ENCODE measurements at regions not wholly inside any gene's neighbourhood (a gene's known extent, or its start where the extent isn't known, plus 50 kb on each side); places are given as distances from the start of the nearest gene placed in this dataset.

DNA sequence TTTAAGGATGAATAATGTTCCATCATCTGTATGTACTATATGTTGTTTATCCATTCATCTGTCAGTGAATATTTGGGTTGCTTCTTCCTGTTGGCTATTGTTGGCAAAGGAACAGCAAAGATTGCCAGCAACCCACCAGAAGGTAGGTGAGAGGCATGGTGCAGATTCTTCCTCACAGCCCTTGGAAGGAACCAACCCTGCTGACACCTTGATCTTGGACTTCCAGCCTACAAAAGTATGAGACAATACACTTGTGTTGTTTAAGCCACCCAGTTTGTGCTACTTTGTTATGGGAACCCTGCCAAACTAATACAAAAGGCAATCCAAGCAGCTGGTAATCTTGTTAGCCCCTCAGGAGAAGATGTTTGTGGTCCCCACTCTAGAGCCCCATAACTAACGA, 122.0 kb downstream of the CARTPT start:
- FAIRE-seq, result no peak
- no peak for DNase-seq (ENCODE audit: insufficient read length)
- TF ChIP-seq POLR2A (IDR thresholded peaks at IDR 0.05; ENCODE audit: low read depth, low read length) (no peak), TAF1 (IDR thresholded peaks at IDR 0.05; ENCODE audit: borderline replicate concordance, low read depth, low read length) (no peak), POLR2AphosphoS5 (IDR thresholded peaks at IDR 0.05; ENCODE audit: low read depth, low read length) (no peak)

GRCh38 chr5:71843111-71843510, 124.0 kb downstream of the CARTPT start:
- FAIRE-seq (no peak), DNase-seq (ENCODE audit: insufficient read length) (no peak)
- TF ChIP-seq POLR2AphosphoS5 (IDR thresholded peaks at IDR 0.05; ENCODE audit: low read depth, low read length) (no peak), POLR2A (IDR thresholded peaks at IDR 0.05; ENCODE audit: low read depth, low read length) (no peak), TAF1 (IDR thresholded peaks at IDR 0.05; ENCODE audit: borderline replicate concordance, low read depth, low read length) (no peak)

GRCh38 chr5:71844862-71845261, 125.8 kb downstream of the CARTPT start:
- DNase-seq (ENCODE audit: insufficient read length) (no peak), FAIRE-seq (no peak)
- no peak for TF ChIP-seq TAF1 (IDR thresholded peaks at IDR 0.05; ENCODE audit: borderline replicate concordance, low read depth, low read length)
- TF ChIP-seq POLR2A (IDR thresholded peaks at IDR 0.05; ENCODE audit: low read depth, low read length), result no peak
- TF ChIP-seq POLR2AphosphoS5 (IDR thresholded peaks at IDR 0.05; ENCODE audit: low read depth, low read length), result no peak

- no peak for DNase-seq (ENCODE audit: insufficient read length)
- no peak for TF ChIP-seq TAF1 (IDR thresholded peaks at IDR 0.05; ENCODE audit: borderline replicate concordance, low read depth, low read length)
- no peak for TF ChIP-seq POLR2A (IDR thresholded peaks at IDR 0.05; ENCODE audit: low read depth, low read length)
- TF ChIP-seq POLR2AphosphoS5 (IDR thresholded peaks at IDR 0.05; ENCODE audit: low read depth, low read length), result no peak
- FAIRE-seq, result no peak
These were observed 140.4 kb downstream of the CARTPT start for GRCh38 chr5:71859515-71859914.

GRCh38 chr5:71860048-71860447, 141.0 kb downstream of the CARTPT start:
- TF ChIP-seq TAF1 (IDR thresholded peaks at IDR 0.05; ENCODE audit: borderline replicate concordance, low read depth, low read length) (no peak), POLR2A (IDR thresholded peaks at IDR 0.05; ENCODE audit: low read depth, low read length) (no peak), POLR2AphosphoS5 (IDR thresholded peaks at IDR 0.05; ENCODE audit: low read depth, low read length) (no peak)
- FAIRE-seq, result no peak

DNA sequence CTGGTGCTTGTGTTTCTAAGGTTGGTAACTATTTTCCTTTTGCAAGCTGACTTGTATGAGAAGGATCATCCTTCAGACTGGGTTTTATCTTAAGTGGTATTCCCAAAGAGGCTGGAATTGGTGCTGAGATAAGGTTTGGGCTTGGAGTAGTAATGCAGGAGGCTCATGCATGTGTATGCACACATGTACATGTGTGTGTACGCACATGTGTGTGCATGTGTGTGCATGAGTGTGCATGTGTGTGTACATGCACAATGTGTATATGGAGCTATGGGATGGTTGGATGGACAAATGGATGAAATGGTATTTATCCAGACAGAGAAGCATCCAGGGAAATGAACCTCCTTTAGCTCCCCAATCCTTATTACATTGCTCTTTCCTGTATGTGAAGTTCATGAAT, 142.6 kb downstream of the CARTPT start:
- FAIRE-seq (no peak), DNase-seq (ENCODE audit: insufficient read length) (no peak)

More at GRCh38 chr5:71860048-71860447, 141.0 kb downstream of the CARTPT start:
- no peak for DNase-seq (ENCODE audit: insufficient read length)

DNA sequence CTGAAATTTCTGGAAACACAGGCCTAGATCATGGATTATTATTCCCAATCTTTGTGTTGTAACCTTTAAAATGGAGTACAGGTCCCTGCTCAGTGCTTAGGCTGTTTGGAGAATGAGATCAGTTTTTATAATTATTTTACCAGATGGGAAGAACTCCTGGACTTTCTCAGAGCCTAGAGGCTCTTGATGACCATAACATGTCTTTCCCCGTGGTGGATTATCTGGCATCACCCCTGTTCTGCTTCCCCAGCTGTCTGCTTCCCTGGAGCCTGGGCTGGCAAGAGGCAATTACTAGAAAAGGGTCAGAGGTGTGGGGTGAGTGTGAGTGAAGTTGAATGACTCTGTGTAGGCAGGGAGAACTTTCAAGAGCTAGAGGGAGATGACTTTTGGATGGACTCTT, 143.0 kb downstream of the CARTPT start:
- DNase-seq (ENCODE audit: insufficient read length) (no peak), FAIRE-seq (no peak)
- TF ChIP-seq TAF1 (IDR thresholded peaks at IDR 0.05; ENCODE audit: borderline replicate concordance, low read depth, low read length) (no peak), POLR2AphosphoS5 (IDR thresholded peaks at IDR 0.05; ENCODE audit: low read depth, low read length) (no peak), POLR2A (IDR thresholded peaks at IDR 0.05; ENCODE audit: low read depth, low read length) (no peak)

More for the DNA sequence above, 142.6 kb downstream of the CARTPT start:
- no peak for TF ChIP-seq POLR2A (IDR thresholded peaks at IDR 0.05; ENCODE audit: low read depth, low read length)
- TF ChIP-seq TAF1 (IDR thresholded peaks at IDR 0.05; ENCODE audit: borderline replicate concordance, low read depth, low read length), result no peak
- no peak for TF ChIP-seq POLR2AphosphoS5 (IDR thresholded peaks at IDR 0.05; ENCODE audit: low read depth, low read length)

DNA sequence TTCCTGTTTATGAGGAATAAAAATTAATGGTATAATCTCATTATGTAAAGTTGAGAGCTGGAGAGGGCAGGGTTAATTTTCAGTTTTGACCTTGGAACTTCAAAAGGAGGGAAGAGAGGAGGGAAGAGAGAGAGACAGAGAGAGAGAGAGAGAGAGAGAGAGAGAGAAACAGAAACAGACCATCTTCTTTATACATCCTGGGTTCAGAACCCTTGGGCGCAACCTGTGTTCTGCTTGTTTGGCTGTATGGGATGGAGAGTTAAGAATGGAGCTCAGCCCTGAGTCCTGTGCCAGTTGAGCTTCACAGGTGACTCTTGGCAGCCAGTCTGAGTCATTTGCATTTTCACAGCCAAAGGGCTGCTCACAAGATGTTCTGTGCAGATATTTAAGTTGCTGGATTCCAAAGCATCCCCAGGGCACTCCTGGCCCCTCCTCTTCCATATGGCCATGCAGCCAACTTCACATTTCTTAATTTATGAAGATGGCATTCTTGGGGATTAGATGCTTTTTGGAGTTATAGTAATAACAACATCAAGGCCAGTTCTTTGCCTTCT, 143.5 kb downstream of the CARTPT start:
- no peak for FAIRE-seq
- TF ChIP-seq TAF1 (IDR thresholded peaks at IDR 0.05; ENCODE audit: borderline replicate concordance, low read depth, low read length) (no peak), POLR2A (IDR thresholded peaks at IDR 0.05; ENCODE audit: low read depth, low read length) (no peak), POLR2AphosphoS5 (IDR thresholded peaks at IDR 0.05; ENCODE audit: low read depth, low read length) (no peak)
- no peak for DNase-seq (ENCODE audit: insufficient read length)

DNA sequence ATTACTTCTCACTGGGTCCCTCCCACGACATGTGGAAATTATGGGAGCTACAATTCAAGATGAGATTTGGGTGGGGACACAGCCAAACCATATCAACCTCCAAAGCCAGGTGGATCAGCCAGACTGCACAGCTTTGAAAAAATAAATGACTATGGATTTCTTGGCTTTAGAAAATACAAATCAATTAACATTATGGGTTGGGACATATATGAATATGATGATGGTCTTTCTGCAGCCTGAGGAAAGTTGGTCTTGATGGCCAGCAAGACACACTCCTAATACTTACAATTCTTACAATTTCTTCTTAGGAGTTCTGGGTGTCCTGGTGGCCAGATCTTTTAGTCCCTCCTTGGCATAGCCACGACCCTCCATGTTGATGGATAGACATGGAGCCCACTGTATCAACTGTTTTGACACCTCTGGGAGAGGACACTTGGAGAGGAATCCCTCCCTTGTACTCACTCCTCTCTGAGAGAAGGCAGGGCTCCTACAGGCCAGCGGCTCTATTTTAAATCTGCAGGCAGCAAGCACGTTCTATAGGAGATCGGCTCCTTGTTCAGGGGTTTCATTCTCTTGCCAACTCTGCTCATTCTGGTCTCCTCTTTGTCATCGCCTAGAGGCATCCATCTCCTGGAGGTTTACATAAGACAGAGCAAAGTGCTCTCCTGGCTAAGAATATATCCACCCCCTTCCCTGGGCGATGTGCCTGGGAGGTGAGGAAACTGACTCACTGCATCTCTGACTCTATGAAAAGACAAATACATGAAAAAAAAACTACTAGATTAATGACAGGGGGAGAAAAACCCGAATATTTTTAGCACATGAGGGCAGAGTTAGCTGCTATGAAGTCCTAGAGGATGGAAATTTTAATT, 145.9 kb downstream of the CARTPT start:
- TF ChIP-seq POLR2AphosphoS5 (IDR thresholded peaks at IDR 0.05; ENCODE audit: low read depth, low read length), result no peak
- TF ChIP-seq TAF1 (IDR thresholded peaks at IDR 0.05; ENCODE audit: borderline replicate concordance, low read depth, low read length), result no peak
- TF ChIP-seq POLR2A (IDR thresholded peaks at IDR 0.05; ENCODE audit: low read depth, low read length), result no peak

DNA sequence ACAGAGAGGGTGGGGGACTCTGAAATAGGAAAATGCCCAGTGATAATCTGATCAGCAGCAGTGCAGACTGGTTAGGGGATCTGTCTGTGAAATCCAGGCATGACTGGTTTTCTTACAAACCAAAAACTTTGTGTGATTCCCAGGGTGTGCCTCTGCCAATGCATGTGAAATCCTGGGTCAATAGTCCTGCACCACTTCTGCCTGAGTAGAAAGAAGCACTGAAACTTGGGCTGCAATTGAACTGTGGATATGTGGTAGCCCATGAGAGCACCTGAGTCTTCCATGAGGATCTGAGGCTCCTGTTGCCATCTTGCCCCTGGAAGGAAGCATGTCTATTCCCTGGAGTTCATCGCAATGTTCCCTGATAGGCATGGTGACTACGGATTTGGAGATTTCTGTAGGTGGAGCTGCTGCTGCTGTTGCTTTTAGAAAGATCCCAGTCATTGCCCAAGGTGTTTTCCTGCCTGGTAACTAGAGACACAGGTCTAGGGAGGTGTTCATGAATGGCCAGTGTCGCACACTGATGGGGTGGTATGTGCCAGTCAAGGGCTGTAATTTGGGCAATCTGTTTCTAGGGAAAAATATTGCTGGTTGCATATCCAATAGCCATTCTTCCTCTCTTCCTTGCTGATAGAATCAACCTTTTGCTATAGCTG, 146.7 kb downstream of the CARTPT start:
- no peak for DNase-seq (ENCODE audit: insufficient read length)
- FAIRE-seq, result no peak
- TF ChIP-seq TAF1 (IDR thresholded peaks at IDR 0.05; ENCODE audit: borderline replicate concordance, low read depth, low read length) (no peak), POLR2AphosphoS5 (IDR thresholded peaks at IDR 0.05; ENCODE audit: low read depth, low read length) (no peak), POLR2A (IDR thresholded peaks at IDR 0.05; ENCODE audit: low read depth, low read length) (no peak)

More for the DNA sequence above, 145.9 kb downstream of the CARTPT start:
- FAIRE-seq, result no peak
- DNase-seq (ENCODE audit: insufficient read length), result no peak

- no peak for DNase-seq (ENCODE audit: insufficient read length)
- TF ChIP-seq POLR2A (IDR thresholded peaks at IDR 0.05; ENCODE audit: low read depth, low read length) (no peak), POLR2AphosphoS5 (IDR thresholded peaks at IDR 0.05; ENCODE audit: low read depth, low read length) (no peak), TAF1 (IDR thresholded peaks at IDR 0.05; ENCODE audit: borderline replicate concordance, low read depth, low read length) (no peak)
- FAIRE-seq, result no peak
These were observed 153.3 kb downstream of the CARTPT start for GRCh38 chr5:71872311-71872864.
